CD4-positive, alpha-beta T cell treated with Interleukin-6 at 100 ng/mL for 8 hours (primary cell): ENCODE measurements at regions not wholly inside any gene's neighbourhood (a gene's known extent, or its start where the extent isn't known, plus 50 kb on each side); places are given as distances from the start of the nearest gene placed in this dataset.

Experiments
- DNase-seq: peaks from one replicate; pipeline ENCODE4 v3.0.0-alpha.2; 2020; ENCODE audit warnings: mixed read lengths, low spot score

- DNase-seq, result no peak
Observed at GRCh38 chr6:119541132-119541905, 191.8 kb upstream of the MAN1A1 start.

DNA sequence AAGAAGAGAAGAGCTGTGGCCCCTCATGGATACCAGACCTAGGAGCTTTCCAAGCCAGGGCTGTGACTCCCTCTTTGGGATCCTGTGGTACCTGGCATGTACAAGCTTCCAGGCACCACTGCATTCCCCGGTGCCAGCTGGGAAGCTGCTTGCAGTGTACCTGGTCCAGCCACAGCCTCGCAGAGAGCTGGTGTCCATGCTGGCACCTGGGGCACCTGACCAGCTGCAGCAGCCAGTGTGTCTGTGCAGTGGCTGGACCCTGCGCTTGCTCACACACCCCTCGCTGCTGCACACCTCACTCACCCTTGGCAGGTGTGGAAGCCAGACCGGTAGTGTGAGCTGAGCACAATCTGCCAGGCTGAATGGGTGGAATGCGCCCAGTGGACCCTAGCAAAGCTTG lies 190.9 kb upstream of the MAN1A1 start:
- no peak for DNase-seq

DNA sequence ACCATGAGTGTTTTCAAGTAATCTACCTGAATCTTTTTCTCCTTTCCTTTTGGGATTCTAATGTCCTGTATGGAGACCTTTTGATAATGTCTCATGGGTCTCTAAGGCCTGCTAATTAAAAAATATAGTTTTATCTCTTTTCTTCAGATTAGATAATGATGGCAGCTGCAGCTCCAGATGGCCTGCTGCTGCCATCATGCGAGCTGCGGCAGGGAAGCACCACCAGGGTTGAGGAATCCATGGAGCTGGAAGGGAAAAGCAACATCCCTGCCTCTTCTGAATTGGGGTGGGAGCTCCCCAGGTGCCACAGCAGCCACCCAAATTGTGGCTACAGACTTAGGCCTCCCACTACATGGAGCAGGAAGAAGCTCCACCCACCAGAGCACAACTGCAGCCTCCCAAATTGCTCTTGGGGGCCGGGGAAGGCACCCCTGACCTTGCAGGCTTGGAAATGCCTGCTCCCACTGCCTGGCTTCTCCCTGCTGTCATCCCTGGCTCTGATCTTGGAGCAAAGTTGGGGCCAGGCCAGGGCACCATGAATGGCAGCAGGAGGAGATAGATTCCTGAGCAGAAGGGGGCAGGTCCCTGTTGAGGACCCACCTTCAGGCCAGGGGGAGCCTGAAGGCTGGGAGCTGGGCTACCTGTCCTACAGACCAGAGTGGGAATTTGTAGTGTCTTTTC lies 189.6 kb upstream of the MAN1A1 start:
- DNase-seq, result no peak

GRCh38 chr6:119536666-119537065 lies 187.1 kb upstream of the MAN1A1 start:
- no peak for DNase-seq

- DNase-seq, result no peak
Observed at GRCh38 chr6:119535332-119535731, 185.8 kb upstream of the MAN1A1 start.

GRCh38 chr6:119533603-119534279 lies 184.2 kb upstream of the MAN1A1 start:
- DNase-seq, result no peak

- no peak for DNase-seq
Observed at GRCh38 chr6:119527231-119527578, 177.6 kb upstream of the MAN1A1 start.

DNA sequence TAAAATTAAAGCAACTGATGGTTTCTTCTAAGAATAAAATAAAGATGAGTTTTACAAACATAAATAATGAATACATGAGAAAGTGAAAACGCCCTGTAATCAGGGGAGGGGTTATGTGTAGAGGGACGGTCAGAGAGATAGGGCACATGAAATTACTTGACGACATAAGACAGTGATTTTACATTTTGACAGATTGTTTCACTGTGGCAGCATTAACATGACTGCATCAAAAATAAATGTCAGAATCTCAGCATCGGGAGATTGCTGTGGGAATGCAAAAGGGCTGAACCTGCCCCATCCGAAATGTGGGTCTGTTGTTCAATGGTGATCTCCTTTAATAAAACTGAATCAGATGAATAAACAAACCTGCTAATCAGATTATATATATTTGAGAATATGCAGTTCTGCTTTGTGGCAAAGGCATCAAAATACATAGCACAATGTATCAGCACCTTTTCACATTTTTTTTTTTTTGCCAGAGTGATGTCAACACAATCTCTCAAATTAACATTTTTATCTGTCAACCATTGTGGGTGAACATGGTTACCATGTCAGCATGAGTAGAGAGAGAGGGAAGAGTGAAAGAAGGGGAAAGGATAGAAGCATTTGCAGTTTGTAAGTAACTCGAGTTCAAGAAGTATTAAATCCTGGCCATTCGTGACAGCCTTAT lies 177.1 kb upstream of the MAN1A1 start:
- no peak for DNase-seq

DNA sequence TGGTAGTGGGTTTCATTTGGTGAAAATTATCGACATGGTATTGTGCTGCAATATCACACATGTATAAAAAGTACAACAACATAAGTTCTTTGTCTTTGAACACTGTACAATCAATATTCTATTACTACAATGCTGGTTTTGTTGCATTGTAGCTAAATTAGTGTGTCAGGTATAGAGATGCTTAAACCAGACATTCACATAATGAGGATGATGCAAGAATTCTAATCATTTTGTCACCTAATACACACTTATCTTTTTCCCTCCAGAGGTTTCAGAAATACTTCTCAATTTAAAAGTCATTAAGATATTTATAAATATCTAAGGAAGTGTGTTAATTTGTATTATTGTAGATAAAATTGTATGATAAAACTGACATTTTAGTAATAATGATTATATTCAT lies 174.8 kb upstream of the MAN1A1 start:
- DNase-seq, result no peak

DNA sequence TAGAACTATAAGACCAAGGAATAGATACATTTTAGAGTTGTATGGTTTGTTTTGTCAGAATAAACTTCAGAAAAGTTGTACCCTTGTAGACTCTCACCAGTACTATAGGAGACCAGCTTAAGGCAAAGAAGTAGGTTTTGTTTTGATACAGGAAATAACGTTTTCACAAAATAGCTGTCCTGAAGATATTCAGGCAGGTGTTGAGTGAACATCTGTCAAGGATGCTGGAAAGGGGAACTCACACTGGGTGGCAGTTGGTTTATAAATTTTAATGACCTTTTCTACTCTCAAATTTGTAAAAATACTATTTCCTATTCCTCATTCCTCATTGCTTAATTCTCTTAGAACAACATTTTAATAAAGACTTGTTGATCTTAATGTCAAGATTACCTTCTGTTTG lies 174.0 kb upstream of the MAN1A1 start:
- DNase-seq, result no peak

- no peak for DNase-seq
Observed at GRCh38 chr6:119521251-119521650, 171.7 kb upstream of the MAN1A1 start.

- no peak for DNase-seq
Observed at GRCh38 chr6:119517428-119517827, 167.9 kb upstream of the MAN1A1 start.

DNA sequence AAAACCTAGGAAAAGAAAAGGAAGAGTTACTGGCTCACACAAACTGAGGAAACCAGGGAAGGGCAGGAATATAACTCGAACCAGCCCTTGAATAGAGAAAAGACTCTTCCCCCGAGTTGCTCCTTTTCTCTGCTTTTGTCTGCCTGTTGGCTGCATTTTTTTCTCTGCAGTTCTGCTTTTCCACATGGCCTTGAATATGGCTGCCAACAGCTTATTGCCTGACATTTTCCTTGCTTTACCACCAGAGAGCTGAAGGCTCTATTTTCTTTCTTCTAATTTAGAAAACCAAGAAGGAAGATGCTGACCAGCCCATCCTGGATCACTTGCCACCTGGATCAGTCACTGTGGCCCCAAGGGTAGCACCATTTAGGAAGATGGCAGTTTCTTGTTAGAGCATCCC lies 164.8 kb upstream of the MAN1A1 start:
- DNase-seq, result no peak

- DNase-seq, result no peak
Observed at GRCh38 chr6:119511024-119511423, 161.5 kb upstream of the MAN1A1 start.

DNA sequence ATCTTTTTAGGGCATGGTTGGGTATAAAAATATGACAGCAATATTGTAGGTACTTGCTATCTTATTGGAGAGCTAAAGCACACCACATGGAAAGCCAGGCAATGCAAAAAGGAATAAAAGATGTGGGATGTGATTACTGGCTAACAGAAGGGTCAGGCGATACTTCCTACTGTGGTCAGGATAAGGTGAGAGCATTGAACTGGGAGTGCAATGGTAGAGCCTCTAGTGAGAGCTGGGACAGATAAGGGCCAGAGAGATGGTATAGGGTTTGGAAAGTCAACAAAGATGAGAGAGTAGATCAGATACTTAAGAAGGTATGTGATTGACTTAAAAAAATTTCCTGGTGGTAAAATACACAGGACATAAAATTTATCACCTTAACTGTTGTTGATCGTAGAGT lies 160.7 kb upstream of the MAN1A1 start:
- DNase-seq, result no peak

DNA sequence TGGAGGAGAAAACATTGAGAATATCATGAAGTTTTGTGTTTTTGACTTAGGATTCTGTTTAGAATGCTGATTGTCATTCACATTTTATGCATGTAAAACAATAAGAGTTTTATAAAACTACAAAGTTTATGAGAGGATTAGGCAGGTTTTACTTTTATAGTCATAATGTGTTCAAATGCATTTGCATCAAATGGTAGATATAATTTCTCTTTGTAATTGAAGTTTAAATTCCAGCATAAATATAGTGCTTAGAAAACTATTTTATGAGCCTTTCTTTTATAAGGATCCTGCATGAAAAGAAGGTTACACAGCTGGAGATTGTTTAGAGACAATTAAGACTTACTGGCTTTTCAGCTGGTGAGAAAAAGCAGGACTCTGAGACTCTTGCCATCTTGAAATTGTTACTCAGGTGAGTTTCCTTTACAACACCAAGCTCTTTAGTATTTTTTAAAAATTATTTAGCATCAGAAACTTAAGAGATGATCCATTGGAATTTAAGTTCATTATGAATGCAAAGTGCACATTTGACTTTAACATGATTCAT lies 157.1 kb upstream of the MAN1A1 start:
- no peak for DNase-seq

DNA sequence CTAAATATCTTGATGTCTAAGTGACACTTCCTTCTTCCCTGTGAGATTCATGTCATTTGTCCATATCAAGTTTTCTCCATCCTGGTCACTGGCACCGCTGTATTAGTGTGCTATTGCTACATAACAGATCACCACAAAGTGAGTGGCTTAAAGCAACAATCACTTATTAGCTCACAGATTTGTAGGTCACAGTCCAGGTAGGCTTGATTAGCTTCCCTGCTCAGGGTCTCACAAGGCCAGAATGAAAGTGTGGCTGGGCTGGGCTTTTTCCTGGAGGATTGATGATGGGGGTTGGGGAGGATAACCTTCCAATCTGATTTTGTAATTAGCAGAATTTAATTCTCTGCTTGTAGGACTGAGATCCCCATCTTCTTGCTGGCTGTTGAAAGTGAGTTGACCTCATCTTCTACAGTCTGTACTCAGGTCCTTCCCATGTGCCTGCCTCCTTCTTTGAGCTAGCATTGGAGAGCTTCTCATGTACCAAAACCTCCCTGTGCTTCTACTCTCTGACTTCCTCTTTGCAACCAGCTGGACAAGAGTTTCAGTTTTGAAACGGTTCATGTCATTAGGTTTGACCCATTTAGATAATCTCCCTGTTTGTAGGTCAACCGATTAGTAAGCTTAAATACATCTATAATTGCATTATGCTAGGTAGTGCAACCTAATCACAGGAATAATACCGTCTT lies 152.4 kb upstream of the MAN1A1 start:
- DNase-seq, result no peak

DNA sequence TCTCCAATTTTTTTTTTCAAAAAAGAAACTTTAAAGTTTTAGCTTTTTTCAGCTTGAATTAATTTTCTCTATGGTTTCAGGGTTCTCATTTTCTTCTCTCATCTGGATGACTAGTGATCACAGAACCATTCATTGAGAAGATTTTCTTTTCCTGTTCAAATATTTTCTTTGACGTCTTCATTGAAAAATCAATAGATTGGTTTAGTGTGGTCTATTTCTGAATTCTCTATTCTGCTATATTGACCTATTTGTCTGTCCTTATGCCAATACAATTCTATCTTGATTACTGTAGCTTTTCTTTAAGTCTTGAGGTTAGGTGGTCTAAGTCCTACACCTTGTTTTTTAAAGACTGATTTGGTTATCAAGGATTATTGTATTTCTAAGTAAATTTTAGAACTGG lies 150.2 kb upstream of the MAN1A1 start:
- DNase-seq, result no peak

- DNase-seq, result no peak
Observed at GRCh38 chr6:119497988-119498727, 148.6 kb upstream of the MAN1A1 start.

GRCh38 chr6:119495230-119495683 lies 145.7 kb upstream of the MAN1A1 start:
- DNase-seq, result no peak

DNA sequence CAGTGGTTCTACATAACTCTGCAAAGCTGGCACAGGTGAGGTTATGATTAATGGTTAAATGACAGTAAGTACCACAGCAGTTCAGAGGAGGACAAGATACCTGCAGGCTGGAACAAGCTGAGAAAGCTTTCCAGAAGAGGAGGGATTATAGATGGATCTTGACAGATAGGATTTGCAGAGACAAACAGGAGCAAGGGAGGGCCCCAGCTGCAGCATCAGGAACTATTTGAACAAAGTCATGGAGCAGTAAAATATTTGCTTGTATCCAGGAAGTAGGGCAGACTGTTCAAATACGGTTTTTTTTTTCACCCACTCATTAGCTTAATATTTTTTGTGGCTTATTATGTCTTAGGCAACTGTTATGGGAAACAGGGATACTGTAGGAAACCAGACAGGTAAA lies 144.4 kb upstream of the MAN1A1 start:
- DNase-seq, result no peak
